ENCODE measurements at regions not wholly inside any gene's neighbourhood (a gene's known extent, or its start where the extent isn't known, plus 50 kb on each side); places are given as distances from the start of the nearest gene placed in this dataset.

GRCh38 chr3:159513444-159513843 is 475.2 kb upstream of the IL12A start:
- TF ChIP-seq POLR2AphosphoS5 (IDR thresholded peaks at IDR 0.05; ENCODE audit: low read depth, low read length) = no peak
- no peak for TF ChIP-seq POLR2A (IDR thresholded peaks at IDR 0.05; ENCODE audit: low read depth, low read length)
- no peak for TF ChIP-seq TAF1 (IDR thresholded peaks at IDR 0.05; ENCODE audit: borderline replicate concordance, low read depth, low read length)

Data from GM12892 (cell line).